ENCODE measurements at regions not wholly inside any gene's neighbourhood (a gene's known extent, or its start where the extent isn't known, plus 50 kb on each side); places are given as distances from the start of the nearest gene placed in this dataset.
A peak's percentile ranks its signal among the peaks of the same experiment; 100 is the strongest.

DNA sequence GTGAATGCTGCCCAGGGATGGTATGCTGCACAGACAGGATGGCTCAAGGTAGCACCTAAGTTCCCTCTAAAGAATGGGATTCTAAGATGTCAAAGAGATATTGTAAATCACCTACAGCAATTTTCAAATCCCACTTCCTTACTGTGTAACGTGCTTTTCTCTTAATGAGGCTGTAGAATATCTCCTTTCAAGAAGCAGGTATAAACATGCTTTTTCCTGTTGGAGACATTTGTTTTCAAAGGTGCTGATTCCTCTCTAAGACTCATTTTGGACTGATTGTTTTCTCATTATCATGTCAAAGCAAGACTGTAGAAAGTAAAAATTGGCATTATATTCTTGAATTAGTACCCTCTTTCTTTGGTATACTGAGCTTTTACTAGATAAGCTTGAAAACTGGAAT, 412.6 kb upstream of the PAPPA start:
- no peaks in the 10 kb centered on the region for H3K9me3 ChIP-seq

DNA sequence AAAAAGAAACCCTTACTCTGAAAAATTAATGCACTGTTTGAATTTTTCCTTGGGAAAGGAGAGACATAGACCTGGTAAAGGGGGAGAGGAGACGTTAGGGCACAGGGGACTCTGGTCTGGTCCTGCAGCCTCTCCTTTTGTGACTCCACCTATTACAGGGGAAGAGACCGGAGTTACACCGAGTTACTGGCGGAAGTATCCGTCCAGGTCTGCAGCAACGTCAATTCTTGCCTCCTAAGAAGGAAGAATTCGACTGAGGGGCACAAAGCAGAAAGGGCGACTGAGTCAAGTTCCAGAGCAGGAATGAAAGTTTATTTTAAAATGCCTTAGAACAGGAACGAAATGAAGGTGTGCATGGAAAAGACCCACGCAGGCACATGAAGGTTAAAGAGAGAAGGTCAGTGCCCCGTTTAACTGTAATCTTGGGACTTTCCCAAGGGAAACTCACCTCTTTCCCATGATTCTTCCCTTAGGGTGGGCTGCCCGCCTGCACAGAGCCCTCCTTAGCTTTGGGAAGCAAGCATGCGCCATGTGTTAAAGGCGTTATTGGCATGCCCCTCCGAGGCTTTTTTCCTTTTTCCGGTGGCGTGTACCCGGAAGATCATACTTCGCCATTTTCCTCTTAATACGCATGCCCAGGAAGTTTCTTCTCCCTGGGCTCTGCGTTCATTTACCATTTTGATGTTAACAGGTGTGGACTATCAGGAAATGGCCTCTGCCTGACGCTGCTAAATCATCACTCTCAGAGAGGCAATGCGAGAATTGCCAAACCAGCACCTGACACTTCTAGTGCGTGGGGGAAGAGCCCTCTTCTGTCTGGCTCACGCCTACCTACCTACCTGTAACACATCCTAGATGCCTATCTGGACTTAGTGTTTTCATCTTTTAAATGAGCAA, 409.6 kb upstream of the PAPPA start:
- H3K27ac ChIP-seq: no peak overlapping the region
- H3K4me3 ChIP-seq: no peak overlapping the region
- H3K9me3 ChIP-seq: no peaks in the 10 kb centered on the region
- DNase-seq (ENCODE audit: low spot score) (no peak), ATAC-seq (ENCODE audit: insufficient number of reproducible peaks, low FRiP score, low read depth) (no peak)
- H3K36me3 ChIP-seq: no peaks in the 10 kb centered on the region
- no peaks in the 10 kb centered on the region for H3K27me3 ChIP-seq (replicated peaks; ENCODE audit: insufficient read depth)
- H3K4me1 ChIP-seq (ENCODE audit: control insufficient read depth in 1 of 2, low read depth in 2 of 2): no peaks in the 10 kb centered on the region
- TF ChIP-seq, protein P1, sequence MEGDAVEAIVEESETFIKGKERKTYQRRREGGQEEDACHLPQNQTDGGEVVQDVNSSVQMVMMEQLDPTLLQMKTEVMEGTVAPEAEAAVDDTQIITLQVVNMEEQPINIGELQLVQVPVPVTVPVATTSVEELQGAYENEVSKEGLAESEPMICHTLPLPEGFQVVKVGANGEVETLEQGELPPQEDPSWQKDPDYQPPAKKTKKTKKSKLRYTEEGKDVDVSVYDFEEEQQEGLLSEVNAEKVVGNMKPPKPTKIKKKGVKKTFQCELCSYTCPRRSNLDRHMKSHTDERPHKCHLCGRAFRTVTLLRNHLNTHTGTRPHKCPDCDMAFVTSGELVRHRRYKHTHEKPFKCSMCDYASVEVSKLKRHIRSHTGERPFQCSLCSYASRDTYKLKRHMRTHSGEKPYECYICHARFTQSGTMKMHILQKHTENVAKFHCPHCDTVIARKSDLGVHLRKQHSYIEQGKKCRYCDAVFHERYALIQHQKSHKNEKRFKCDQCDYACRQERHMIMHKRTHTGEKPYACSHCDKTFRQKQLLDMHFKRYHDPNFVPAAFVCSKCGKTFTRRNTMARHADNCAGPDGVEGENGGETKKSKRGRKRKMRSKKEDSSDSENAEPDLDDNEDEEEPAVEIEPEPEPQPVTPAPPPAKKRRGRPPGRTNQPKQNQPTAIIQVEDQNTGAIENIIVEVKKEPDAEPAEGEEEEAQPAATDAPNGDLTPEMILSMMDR (IDR thresholded peaks at IDR 0.05): no peak

More for the DNA sequence above, 412.6 kb upstream of the PAPPA start:
- Histone ChIP-seq H3K36me3 (no peaks in the 10 kb centered on the region), H3K27ac (no peak overlapping the region), H3K4me3 (no peak overlapping the region), H3K27me3 (replicated peaks; ENCODE audit: insufficient read depth) (no peaks in the 10 kb centered on the region), H3K4me1 (ENCODE audit: control insufficient read depth in 1 of 2, low read depth in 2 of 2) (no peaks in the 10 kb centered on the region)
- no peak for DNase-seq (ENCODE audit: low spot score)
- ATAC-seq (ENCODE audit: insufficient number of reproducible peaks, low FRiP score, low read depth): no peak
- TF ChIP-seq, protein P1 (IDR thresholded peaks at IDR 0.05): no peak

DNA sequence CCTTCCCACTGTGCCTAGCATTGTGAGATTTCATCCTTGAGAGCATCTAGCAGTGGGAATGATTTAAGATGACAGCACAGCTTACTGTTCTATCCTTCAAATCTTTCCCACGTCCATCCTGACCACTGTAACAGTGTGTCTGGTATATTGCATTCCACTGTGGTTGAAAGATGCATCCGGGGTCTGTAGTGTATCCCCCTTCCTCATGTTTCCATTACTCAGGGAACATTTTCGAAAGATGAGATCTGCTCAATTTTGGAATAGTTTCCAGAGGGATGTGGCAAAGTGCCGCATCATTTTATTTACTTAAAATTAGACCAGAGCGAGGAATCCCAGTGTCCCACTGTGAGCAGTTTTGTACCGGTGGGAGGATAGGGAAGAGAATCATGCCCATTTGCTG, 407.1 kb upstream of the PAPPA start:
- Histone ChIP-seq H3K36me3 (no peaks in the 10 kb centered on the region), H3K9me3 (no peaks in the 10 kb centered on the region), H3K27me3 (replicated peaks; ENCODE audit: insufficient read depth) (no peaks in the 10 kb centered on the region), H3K4me3 (no peak overlapping the region), H3K4me1 (ENCODE audit: control insufficient read depth in 1 of 2, low read depth in 2 of 2) (no peaks in the 10 kb centered on the region), H3K27ac (no peak overlapping the region)
- ATAC-seq (ENCODE audit: insufficient number of reproducible peaks, low FRiP score, low read depth) (no peak), DNase-seq (ENCODE audit: low spot score) (no peak)
- TF ChIP-seq, protein P1 (IDR thresholded peaks at IDR 0.05): no peak

DNA sequence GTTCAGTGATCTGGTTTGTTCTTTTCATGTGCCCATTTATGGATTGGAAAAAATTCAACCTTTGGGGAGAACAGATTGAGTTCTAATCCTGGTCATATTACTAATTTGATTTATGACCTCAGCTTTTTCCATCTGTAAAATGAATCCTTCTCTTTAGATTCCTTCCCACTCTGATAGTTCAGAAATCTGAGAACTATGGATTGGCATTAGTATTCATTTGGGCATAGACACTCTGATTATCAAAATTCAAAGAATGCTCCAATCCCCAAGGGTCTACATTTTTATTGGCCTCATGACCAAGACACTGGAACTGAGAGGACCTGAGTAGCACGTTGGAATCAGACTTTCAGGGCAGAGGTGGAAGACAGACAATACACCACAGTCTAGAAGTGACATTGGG, 405.9 kb upstream of the PAPPA start:
- DNase-seq (ENCODE audit: low spot score) (no peak), ATAC-seq (ENCODE audit: insufficient number of reproducible peaks, low FRiP score, low read depth) (no peak)

DNA sequence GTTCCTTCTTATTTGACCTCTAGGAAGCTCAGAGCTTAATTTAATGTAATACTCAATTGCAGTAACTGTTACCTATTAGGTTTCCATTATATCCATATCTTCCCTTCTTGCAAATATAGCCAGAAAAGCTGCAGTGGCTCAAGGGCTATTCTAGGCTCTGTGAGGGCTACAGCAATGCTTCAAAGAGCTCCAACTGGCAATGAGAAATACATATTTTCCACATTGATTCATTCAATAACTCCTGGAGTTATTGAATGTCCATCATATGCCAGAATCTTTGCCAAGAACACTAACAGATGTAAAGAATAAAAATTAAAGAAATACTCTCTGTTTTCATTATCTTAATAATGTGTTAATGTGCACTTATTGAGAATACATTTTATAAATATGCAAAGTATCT, 396.9 kb upstream of the PAPPA start:
- H3K4me1 ChIP-seq (ENCODE audit: control insufficient read depth in 1 of 2, low read depth in 2 of 2): peaks cover 19 to 48% of the 10 kb centered on the region in 2 donors
- ATAC-seq (ENCODE audit: insufficient number of reproducible peaks, low FRiP score, low read depth): no peak

More for the DNA sequence above, 405.9 kb upstream of the PAPPA start:
- no peaks in the 10 kb centered on the region for H3K4me1 ChIP-seq (ENCODE audit: control insufficient read depth in 1 of 2, low read depth in 2 of 2)
- no peaks in the 10 kb centered on the region for H3K9me3 ChIP-seq
- no peaks in the 10 kb centered on the region for H3K36me3 ChIP-seq
- no peaks in the 10 kb centered on the region for H3K27me3 ChIP-seq (replicated peaks; ENCODE audit: insufficient read depth)
- H3K4me3 ChIP-seq: no peak overlapping the region
- H3K27ac ChIP-seq: no peak overlapping the region
- TF ChIP-seq, protein P1 (IDR thresholded peaks at IDR 0.05): no peak

More for the DNA sequence above, 396.9 kb upstream of the PAPPA start:
- Histone ChIP-seq H3K27ac (peak overlapping the region in 1 of 2 donors; percentile 31), H3K9me3 (no peaks in the 10 kb centered on the region), H3K36me3 (no peaks in the 10 kb centered on the region), H3K27me3 (replicated peaks; ENCODE audit: insufficient read depth) (no peaks in the 10 kb centered on the region), H3K4me3 (no peak overlapping the region)
- TF ChIP-seq, protein P1 (IDR thresholded peaks at IDR 0.05): no peak
- DNase-seq (ENCODE audit: low spot score): no peak

Measured in thoracic aorta (tissue), 2 donors.